ENCODE measurements at regions not wholly inside any gene's neighbourhood (a gene's known extent, or its start where the extent isn't known, plus 50 kb on each side); places are given as distances from the start of the nearest gene placed in this dataset.

GRCh38 chr12:45582536-45582935 lies 147.0 kb upstream of the ARID2 start:
- ChIA-PET POLR2A (no interaction called here), CTCF (interaction anchor here (0.6 kb wide), 1 partner anchor 172 kb away, joined by 3 read pairs; no protein-coding TSS in a partner anchor)
- 38% methylated on average over 1 of the region's 1 CpG for WGBS (ENCODE audit: low lambda C conversion rate)
- Histone ChIP-seq H3K4me3 (ENCODE audit: low read depth in 2 of 2, low read length in 1 of 2) (no peak overlapping the region), H4K20me1 (ENCODE audit: insufficient read depth) (no peaks in the 10 kb centered on the region), H2AFZ (ENCODE audit: low read depth) (no peak overlapping the region), H3K36me3 (replicated peaks in 1 of 2; ENCODE audit: control insufficient read depth in 1 of 2, insufficient read depth in 2 of 2, low read length in 1 of 2) (no peaks in the 10 kb centered on the region), H3K4me1 (ENCODE audit: control insufficient read depth in 1 of 2, insufficient read depth in 2 of 2, low read depth in 1 of 2, low read length in 1 of 2) (no peaks in the 10 kb centered on the region), H3K9me2 (no peaks in the 10 kb centered on the region), H3K27ac (ENCODE audit: low read depth in 2 of 2, low read length in 1 of 2) (no peak overlapping the region), H3K9ac (no peak overlapping the region), H3F3A (replicated peaks; ENCODE audit: insufficient read depth) (no peaks in the 10 kb centered on the region), H3K9me3 (no peaks in the 10 kb centered on the region), H3K79me2 (ENCODE audit: insufficient read depth) (no peaks in the 10 kb centered on the region), H3K4me2 (no peak overlapping the region), H3K27me3 (ENCODE audit: insufficient read depth) (no peaks in the 10 kb centered on the region)
- DNase-seq: no peak
- TF ChIP-seq JUND (IDR thresholded peaks at IDR 0.05): no peak
- TF ChIP-seq GABPA (IDR thresholded peaks at IDR 0.05; ENCODE audit: low read depth): no peak
- no peak for TF ChIP-seq TAF1 (IDR thresholded peaks at IDR 0.05; ENCODE audit: borderline replicate concordance, low read depth, low read length)
- TF ChIP-seq MAX (IDR thresholded peaks at IDR 0.05; ENCODE audit: low read depth): no peak
- no peak for TF ChIP-seq NFIC (IDR thresholded peaks at IDR 0.05; ENCODE audit: borderline replicate concordance)
- TF ChIP-seq CHD2 (IDR thresholded peaks at IDR 0.05; ENCODE audit: low read length, partially characterized antibody): no peak
- TF ChIP-seq USF1 (IDR thresholded peaks at IDR 0.05; ENCODE audit: borderline replicate concordance, low read depth): no peak
- TF ChIP-seq SMC3 (IDR thresholded peaks at IDR 0.05; ENCODE audit: low read depth, low read length): no peak
- TF ChIP-seq MXI1 (IDR thresholded peaks at IDR 0.05; ENCODE audit: low read depth, low read length): no peak
- TF ChIP-seq RAD21 (IDR thresholded peaks at IDR 0.05; ENCODE audit: low read length): no peak
- TF ChIP-seq SIN3A (IDR thresholded peaks at IDR 0.05; ENCODE audit: borderline replicate concordance, low read depth, low read length): no peak
- no peak for TF ChIP-seq TCF12 (IDR thresholded peaks at IDR 0.05)
- TF ChIP-seq GATA2 (CRISPR knock-in tag; IDR thresholded peaks at IDR 0.05): no peak
- TF ChIP-seq MEF2A (IDR thresholded peaks at IDR 0.05; ENCODE audit: borderline replicate concordance, low read depth): no peak
- no peak for TF ChIP-seq FOXM1 (IDR thresholded peaks at IDR 0.05; ENCODE audit: low read depth)

- no peak overlapping the region for H2AFZ ChIP-seq (ENCODE audit: low read depth)
- 65% methylated on average over 8 of the region's 8 CpGs for WGBS (ENCODE audit: low lambda C conversion rate)
Measured at GRCh38 chr12:45582986-45583659, 146.4 kb upstream of the ARID2 start.

More at GRCh38 chr12:45582986-45583659, 146.4 kb upstream of the ARID2 start:
- H3K9me2 ChIP-seq: no peaks in the 10 kb centered on the region
- TF ChIP-seq ZBTB33 (IDR thresholded peaks at IDR 0.05; ENCODE audit: borderline replicate concordance, low read depth) (no peak), GATA2 (CRISPR knock-in tag; IDR thresholded peaks at IDR 0.05) (peak; percentile 66)
- H3K4me3 ChIP-seq (ENCODE audit: low read depth in 2 of 2, low read length in 1 of 2): no peak overlapping the region
- ChIA-PET POLR2A (no interaction called here), CTCF (interaction anchor here (0.6 kb wide), 1 partner anchor 171 kb away, joined by 3 read pairs; no protein-coding TSS in a partner anchor)
- no peak overlapping the region for H3K27ac ChIP-seq (ENCODE audit: low read depth in 2 of 2, low read length in 1 of 2)
- no peaks in the 10 kb centered on the region for H3F3A ChIP-seq (replicated peaks; ENCODE audit: insufficient read depth)
- H4K20me1 ChIP-seq (ENCODE audit: insufficient read depth): no peaks in the 10 kb centered on the region
- H3K9ac ChIP-seq: no peak overlapping the region
- no peaks in the 10 kb centered on the region for H3K4me1 ChIP-seq (ENCODE audit: control insufficient read depth in 1 of 2, insufficient read depth in 2 of 2, low read depth in 1 of 2, low read length in 1 of 2)
- H3K36me3 ChIP-seq (replicated peaks in 1 of 2; ENCODE audit: control insufficient read depth in 1 of 2, insufficient read depth in 2 of 2, low read length in 1 of 2): no peaks in the 10 kb centered on the region
- no peaks in the 10 kb centered on the region for H3K79me2 ChIP-seq (ENCODE audit: insufficient read depth)
- H3K27me3 ChIP-seq (ENCODE audit: insufficient read depth): no peaks in the 10 kb centered on the region
- H3K9me3 ChIP-seq: no peaks in the 10 kb centered on the region
- H3K4me2 ChIP-seq: no peak overlapping the region
- peak; percentile 33 for DNase-seq

Measured in SK-N-SH (cell line).